Suprapubic skin (tissue), 3 donors: ENCODE measurements at regions not wholly inside any gene's neighbourhood (a gene's known extent, or its start where the extent isn't known, plus 50 kb on each side); places are given as distances from the start of the nearest gene placed in this dataset.

Source experiments
- CTCF ChIP-seq, 2 donors: fragments of 200-600 bp in 1 of 2; fragments of 450-650 bp in 1 of 2; sonication (generic) in 1 of 2; IDR thresholded peaks; one replicate each; pipeline ENCODE4 v1.5.1; 2016 to 2019; ENCODE audit warnings: antibody characterized with exemption in 2 of 2, mild to moderate bottlenecking in 1 of 2, moderate library complexity in 1 of 2
- POLR2A ChIP-seq, 2 donors: fragments of 450-650 bp; IDR thresholded peaks; one replicate each; pipeline ENCODE4 v1.6.1; 2017; ENCODE audit warnings: antibody characterized with exemption in 2 of 2, mild to moderate bottlenecking in 2 of 2, moderate library complexity in 2 of 2

DNA sequence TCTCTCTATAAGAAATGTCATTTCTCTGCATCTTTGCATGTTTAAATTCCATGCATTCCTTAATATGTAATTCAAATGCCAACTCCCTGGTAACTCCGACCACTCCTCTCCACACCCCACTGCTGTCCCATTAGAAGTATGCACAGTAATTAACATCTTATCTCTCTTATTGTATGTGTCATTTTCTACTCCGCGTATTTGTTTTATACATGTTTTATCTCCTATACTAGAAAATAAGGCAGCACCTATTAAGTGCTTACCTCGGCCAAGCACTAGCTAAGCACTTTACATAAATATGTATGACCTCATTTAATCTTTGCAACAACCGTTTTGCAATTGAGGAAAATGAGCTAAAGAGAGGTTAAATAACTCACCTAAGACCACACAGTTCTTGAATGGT is 469.8 kb downstream of the BCAT1 start:
- TF ChIP-seq CTCF (IDR thresholded peaks at IDR 0.05): no peak
- no peak for TF ChIP-seq POLR2A (IDR thresholded peaks at IDR 0.05)
